ENCODE measurements at regions not wholly inside any gene's neighbourhood (a gene's known extent, or its start where the extent isn't known, plus 50 kb on each side); places are given as distances from the start of the nearest gene placed in this dataset.

DNA sequence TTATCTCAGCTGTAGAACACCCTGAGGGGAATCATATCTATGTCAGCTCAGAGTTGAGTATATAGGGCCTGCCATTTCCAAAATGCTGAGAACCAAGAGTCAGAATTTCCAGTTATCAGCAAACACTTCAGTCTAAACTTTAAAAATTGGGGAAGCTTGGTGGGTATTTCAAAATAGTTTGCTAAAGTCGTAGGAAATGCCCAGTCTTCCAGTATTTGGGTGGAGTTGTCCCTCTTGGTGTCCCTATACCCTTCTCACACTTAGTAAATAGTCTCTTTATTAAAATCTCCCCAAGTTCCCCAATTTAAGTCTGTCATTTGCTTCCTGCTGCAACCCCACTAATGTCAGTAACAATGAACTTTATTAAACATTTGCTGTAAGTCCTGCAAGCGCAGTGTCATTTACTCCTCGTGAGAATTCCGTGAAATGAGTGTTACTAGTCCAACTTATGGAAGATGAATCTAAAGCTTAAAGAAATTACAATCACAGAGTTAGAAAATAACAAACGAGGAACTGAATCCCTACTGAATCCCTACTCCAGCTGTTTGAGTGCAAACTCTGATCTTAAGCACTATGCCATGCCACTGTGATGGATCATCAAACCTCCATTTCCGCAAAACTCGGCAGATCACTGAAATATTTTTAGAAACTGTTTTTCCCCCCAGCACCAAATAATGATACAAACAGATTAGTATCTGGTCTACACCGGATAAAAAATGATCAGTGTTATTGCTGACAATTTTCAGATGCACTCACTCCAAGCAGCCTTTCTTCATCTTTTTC lies 341.7 kb upstream of the PROK2 start:
- Mint-ChIP-seq H3K36me3 (ENCODE audit: low read depth) (no peaks in the 10 kb centered on the region), H3K4me3 (no peak overlapping the region), H3K27me3 (peaks cover 3% of the 10 kb centered on the region), H3K4me1 (peaks cover 9% of the 10 kb centered on the region), H3K27ac (no peak overlapping the region), H3K9me3 (ENCODE audit: low read depth) (no peaks in the 10 kb centered on the region)
- ATAC-seq (no peak), DNase-seq (no peak)
- ChIA-PET POLR2A (no interaction called here), CTCF (interaction anchor here (0.7 kb wide), 1 partner anchor 571 kb away, joined by 3 read pairs; no protein-coding TSS in a partner anchor)
- intact Hi-C loops (cut with DNase I, micrococcal nuclease): no loop called here

DNA sequence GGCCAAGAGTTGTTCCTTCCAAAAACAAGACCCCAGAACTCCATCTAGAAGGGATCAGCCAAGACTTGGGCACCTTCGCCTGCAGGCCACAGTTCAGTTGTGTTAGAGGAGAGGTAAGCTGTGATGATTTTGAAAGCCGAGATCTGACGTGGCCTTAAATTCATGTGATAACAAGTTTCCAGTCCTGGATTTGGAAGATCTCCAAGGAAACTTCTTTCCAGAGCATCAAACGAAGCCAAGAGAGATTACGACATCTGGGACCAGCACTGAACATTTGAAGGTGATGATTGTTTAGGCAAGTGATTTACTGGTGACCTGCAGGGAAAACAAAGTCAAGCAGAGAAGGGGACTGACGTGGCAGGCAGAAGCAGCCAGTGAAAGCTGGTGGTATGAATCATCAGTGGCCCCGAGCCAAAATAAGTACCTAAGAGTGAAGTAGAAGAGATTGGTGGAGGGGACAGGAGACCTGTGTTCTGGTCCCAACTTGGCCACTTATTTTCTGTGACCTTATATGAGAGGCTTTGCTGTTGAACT lies 339.0 kb upstream of the PROK2 start:
- Mint-ChIP-seq H3K27ac (no peak overlapping the region), H3K27me3 (peaks cover 3% of the 10 kb centered on the region), H3K36me3 (ENCODE audit: low read depth) (no peaks in the 10 kb centered on the region), H3K4me1 (peaks cover 9% of the 10 kb centered on the region), H3K4me3 (no peak overlapping the region), H3K9me3 (ENCODE audit: low read depth) (no peaks in the 10 kb centered on the region)
- ATAC-seq (peak; percentile 79), DNase-seq (peak; percentile 63)
- intact Hi-C loops (cut with DNase I, micrococcal nuclease): no loop called here
- POLR2A ChIA-PET: no interaction called here
- CTCF ChIA-PET: no interaction called here

DNA sequence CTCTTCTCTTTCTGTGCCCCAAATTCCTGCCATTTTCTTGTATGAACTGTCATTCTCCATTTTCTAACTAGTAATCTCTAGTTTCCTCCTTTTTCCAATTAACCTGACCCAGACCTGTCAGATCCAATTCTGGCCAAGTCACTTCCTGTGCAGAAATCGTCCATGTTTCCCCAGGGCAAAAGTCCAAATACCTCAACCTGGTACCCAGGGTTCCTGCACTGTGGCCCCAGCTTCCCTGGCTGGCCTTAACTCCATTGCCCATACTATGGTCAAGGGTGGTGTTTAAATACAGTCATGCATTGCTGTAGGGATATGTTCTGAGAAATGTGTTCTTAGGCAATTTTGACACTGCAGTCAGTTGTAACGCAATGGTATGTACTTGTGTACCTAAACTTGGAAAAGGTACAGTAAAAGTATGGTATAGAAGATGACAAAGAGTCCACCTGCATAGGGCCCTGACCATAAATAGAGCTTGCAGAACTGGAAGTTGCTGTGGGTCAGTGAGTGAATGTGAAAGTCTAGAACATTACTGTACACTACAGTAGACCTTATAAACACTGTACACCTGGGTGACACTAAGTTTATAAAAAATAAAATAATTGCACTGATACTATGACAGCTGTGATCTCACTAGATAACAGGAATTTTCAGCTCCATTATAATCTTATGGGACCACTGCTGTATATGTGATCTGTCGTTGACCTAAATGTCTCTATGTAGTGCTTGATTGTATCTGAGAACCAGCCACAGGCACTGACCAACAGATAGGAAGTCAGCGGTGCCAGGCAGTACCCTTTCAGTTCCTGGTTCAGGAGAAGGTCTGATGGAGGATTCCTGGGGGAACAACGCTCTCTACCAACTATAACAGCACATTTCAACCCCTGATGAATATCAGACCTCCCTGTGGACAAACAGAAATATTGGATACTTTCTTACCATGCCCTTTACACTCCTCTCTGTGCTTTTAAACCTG lies 336.1 kb upstream of the PROK2 start:
- intact Hi-C loops (cut with DNase I, micrococcal nuclease): no loop called here
- no peak for ATAC-seq
- no peaks in the 10 kb centered on the region for H3K9me3 Mint-ChIP-seq (ENCODE audit: low read depth)
- no peaks in the 10 kb centered on the region for H3K27me3 Mint-ChIP-seq
- DNase-seq: no peak
- H3K27ac Mint-ChIP-seq: peak overlapping the region; percentile 7
- peaks cover 9% of the 10 kb centered on the region for H3K4me1 Mint-ChIP-seq
- no peak overlapping the region for H3K4me3 Mint-ChIP-seq
- ChIA-PET CTCF (no interaction called here), POLR2A (no interaction called here)
- no peaks in the 10 kb centered on the region for H3K36me3 Mint-ChIP-seq (ENCODE audit: low read depth)

DNA sequence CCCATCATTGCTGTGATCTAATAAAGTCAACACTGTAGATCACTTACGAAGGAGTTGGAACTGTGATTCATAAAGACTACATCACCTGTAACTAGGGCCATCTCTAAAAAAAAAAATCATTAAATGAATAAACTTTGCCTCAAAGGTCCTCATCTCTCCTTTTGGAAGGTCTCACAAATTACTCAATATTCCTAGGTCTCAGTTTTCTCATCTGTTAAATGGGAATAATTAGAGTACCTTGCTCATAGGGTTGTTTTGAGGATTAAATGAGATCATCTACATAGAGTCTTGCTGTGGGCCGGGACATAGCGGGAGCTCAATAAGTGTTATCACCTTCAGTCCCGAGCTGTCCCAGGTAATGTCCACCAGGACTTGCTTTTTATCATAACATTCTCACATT lies 335.1 kb upstream of the PROK2 start:
- ATAC-seq: no peak
- H3K36me3 Mint-ChIP-seq (ENCODE audit: low read depth): no peaks in the 10 kb centered on the region
- POLR2A ChIA-PET: no interaction called here
- intact Hi-C loops (cut with DNase I, micrococcal nuclease): no loop called here
- no peaks in the 10 kb centered on the region for H3K9me3 Mint-ChIP-seq (ENCODE audit: low read depth)
- no peaks in the 10 kb centered on the region for H3K27me3 Mint-ChIP-seq
- DNase-seq: no peak
- H3K4me3 Mint-ChIP-seq: no peak overlapping the region
- no peak overlapping the region for H3K27ac Mint-ChIP-seq
- peaks cover 9% of the 10 kb centered on the region for H3K4me1 Mint-ChIP-seq
- CTCF ChIA-PET: no interaction called here

DNA sequence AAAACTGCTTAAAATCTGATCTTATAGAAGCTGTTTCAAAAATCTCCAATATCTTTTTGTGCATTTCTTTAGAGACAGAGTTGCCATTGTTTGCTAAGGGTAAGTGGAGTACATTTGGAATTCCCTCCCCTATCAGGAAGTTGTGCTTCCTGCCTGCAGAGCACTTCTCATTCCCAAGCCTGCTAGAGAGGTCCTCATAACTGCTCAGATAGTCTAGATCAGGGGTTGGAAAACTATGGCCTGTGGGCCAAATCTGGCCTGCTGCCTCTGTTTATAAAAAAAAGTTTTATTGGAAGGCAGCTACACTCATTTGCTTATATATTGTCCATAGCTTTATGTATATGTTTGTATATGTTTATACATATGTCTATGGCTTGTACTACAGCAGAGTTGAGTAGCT lies 333.7 kb upstream of the PROK2 start:
- H3K27me3 Mint-ChIP-seq: no peaks in the 10 kb centered on the region
- no peak overlapping the region for H3K27ac Mint-ChIP-seq
- ChIA-PET CTCF (interaction anchor here (1.3 kb wide), 1 partner anchor 13 kb away, joined by 3 read pairs; no protein-coding TSS in a partner anchor), POLR2A (interaction anchor here (0.6 kb wide), 1 partner anchor 24 kb away, joined by 3 read pairs; no protein-coding TSS in a partner anchor)
- intact Hi-C loops (cut with DNase I, micrococcal nuclease): no loop called here
- no peaks in the 10 kb centered on the region for H3K36me3 Mint-ChIP-seq (ENCODE audit: low read depth)
- H3K4me1 Mint-ChIP-seq: peaks cover 2% of the 10 kb centered on the region
- no peak overlapping the region for H3K4me3 Mint-ChIP-seq
- ATAC-seq (no peak), DNase-seq (no peak)
- no peaks in the 10 kb centered on the region for H3K9me3 Mint-ChIP-seq (ENCODE audit: low read depth)

DNA sequence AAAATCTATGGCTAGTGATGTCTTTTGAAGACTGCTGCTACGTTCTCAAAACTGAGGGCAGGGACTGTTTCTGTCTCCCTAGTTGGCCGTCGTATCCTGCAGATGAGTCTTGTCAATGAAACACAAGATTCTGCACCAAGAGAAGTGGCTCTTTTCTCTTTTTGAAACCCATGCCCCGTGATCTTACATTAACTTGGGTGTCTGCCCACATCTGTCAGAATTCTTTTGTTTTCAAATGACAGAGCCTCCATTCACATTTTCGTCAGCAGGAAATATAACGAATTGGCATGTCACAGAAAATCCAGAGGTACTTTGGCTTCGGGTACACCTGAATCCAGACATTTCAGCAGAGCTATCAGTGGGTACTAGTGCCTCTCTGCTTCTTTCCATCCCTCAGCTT lies 331.3 kb upstream of the PROK2 start:
- ChIA-PET CTCF (no interaction called here), POLR2A (no interaction called here)
- no peak for DNase-seq
- Mint-ChIP-seq H3K4me3 (no peak overlapping the region), H3K9me3 (ENCODE audit: low read depth) (no peaks in the 10 kb centered on the region), H3K27me3 (no peaks in the 10 kb centered on the region), H3K36me3 (ENCODE audit: low read depth) (no peaks in the 10 kb centered on the region), H3K4me1 (no peaks in the 10 kb centered on the region), H3K27ac (no peak overlapping the region)
- no peak for ATAC-seq
- intact Hi-C loops (cut with DNase I, micrococcal nuclease): no loop called here

DNA sequence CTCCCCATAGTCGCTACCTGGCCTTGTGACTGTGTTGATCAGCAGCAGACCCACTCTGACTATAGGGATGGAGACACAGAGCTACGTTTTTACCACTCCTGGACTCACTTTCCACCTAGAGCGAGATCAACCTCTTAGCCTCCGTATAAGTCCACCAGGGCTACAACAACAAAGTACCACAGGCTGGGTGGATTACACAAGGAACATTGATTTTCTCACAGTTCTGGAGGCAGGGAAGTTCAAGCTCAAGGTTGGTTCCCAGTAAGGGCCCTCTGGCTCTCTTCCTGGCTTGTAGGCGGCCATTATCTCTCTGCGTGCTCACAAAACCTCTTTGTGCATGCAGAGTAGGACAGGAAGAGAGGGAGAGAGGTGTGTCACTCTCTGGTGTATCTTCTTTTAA lies 330.4 kb upstream of the PROK2 start:
- H3K4me3 Mint-ChIP-seq: no peak overlapping the region
- no peak for DNase-seq
- no peaks in the 10 kb centered on the region for H3K36me3 Mint-ChIP-seq (ENCODE audit: low read depth)
- H3K27ac Mint-ChIP-seq: no peak overlapping the region
- CTCF ChIA-PET: interaction anchor here (0.7 kb wide), 1 partner anchor 463 kb away, joined by 3 read pairs; no protein-coding TSS in a partner anchor
- POLR2A ChIA-PET: no interaction called here
- no peaks in the 10 kb centered on the region for H3K9me3 Mint-ChIP-seq (ENCODE audit: low read depth)
- intact Hi-C loops (cut with DNase I, micrococcal nuclease): no loop called here
- no peak for ATAC-seq
- no peaks in the 10 kb centered on the region for H3K27me3 Mint-ChIP-seq
- H3K4me1 Mint-ChIP-seq: no peaks in the 10 kb centered on the region

DNA sequence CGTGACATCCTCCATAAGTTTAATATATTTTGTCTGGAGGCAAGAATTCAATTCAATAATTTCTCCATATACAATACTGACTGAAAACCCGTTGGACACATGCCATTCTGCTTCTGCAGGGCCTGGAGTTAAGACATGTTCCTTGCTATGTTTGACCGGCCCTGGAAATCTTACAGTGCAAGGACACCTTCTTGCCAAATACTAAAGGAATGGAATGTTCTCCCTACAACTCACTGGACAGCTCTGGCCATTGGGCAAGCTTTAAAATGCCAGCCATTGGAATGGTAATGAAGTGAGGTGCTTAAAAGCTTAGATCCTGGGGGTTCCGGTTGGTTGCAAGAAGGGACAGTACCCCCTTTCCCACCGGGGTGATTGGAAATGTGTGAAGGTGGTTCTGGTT lies 329.8 kb upstream of the PROK2 start:
- Mint-ChIP-seq H3K4me1 (no peaks in the 10 kb centered on the region), H3K36me3 (ENCODE audit: low read depth) (no peaks in the 10 kb centered on the region), H3K4me3 (no peak overlapping the region), H3K27me3 (no peaks in the 10 kb centered on the region), H3K9me3 (ENCODE audit: low read depth) (no peaks in the 10 kb centered on the region), H3K27ac (no peak overlapping the region)
- intact Hi-C loops (cut with DNase I, micrococcal nuclease): no loop called here
- POLR2A ChIA-PET: no interaction called here
- DNase-seq (no peak), ATAC-seq (no peak)
- CTCF ChIA-PET: no interaction called here

DNA sequence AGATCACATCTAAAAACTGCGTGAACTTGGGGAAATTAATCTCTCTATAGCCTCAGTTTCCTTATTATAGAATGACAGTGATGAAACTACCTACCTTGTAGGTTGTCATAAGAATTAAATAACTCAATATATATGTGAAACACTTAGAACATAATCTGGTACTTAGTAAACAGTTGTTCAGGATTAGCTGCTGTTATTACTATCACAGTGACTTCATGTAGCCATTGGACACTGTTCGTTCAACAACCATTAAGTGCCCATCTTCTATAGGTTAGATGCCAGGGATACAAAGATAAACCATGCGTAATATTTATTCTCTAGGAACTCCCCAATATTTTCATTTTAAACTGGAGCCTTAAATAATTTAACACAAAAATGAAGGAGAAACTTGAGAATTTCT lies 329.0 kb upstream of the PROK2 start:
- ATAC-seq: no peak

DNA sequence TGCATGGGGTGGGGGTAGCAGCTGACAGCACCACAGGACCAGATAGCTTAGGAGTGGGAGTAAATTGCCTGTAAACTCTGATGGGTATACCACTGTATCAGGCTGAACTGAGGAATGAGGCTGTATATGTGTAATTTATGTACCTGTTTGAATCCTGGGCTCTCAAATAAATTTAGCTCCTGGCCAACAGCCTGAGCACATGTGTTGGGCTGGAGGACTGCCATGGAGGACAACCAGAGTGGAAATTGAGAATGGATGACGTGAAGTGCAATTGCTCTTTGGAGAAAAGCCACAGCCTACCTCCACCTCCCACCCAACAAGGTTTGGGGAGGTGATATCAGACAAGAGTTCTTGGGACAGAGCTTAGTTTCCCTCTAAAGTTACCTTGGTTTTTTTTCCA lies 328.6 kb upstream of the PROK2 start:
- Mint-ChIP-seq H3K27me3 (peaks cover 2% of the 10 kb centered on the region), H3K4me1 (no peaks in the 10 kb centered on the region), H3K36me3 (ENCODE audit: low read depth) (no peaks in the 10 kb centered on the region), H3K4me3 (no peak overlapping the region), H3K27ac (no peak overlapping the region), H3K9me3 (ENCODE audit: low read depth) (no peaks in the 10 kb centered on the region)
- POLR2A ChIA-PET: no interaction called here
- CTCF ChIA-PET: interaction anchor here (0.5 to 0.7 kb wide), 2 partner anchors 12 to 147 kb away, joined by 3 read pairs; no protein-coding TSS in a partner anchor
- intact Hi-C loops (cut with DNase I, micrococcal nuclease): no loop called here
- ATAC-seq (no peak), DNase-seq (no peak)

More for the DNA sequence above, 329.0 kb upstream of the PROK2 start:
- DNase-seq: no peak
- no peaks in the 10 kb centered on the region for H3K36me3 Mint-ChIP-seq (ENCODE audit: low read depth)
- CTCF ChIA-PET: interaction anchor here (0.7 kb wide), 1 partner anchor 13 kb away, joined by 3 read pairs; no protein-coding TSS in a partner anchor
- peaks cover 2% of the 10 kb centered on the region for H3K27me3 Mint-ChIP-seq
- POLR2A ChIA-PET: no interaction called here
- H3K27ac Mint-ChIP-seq: no peak overlapping the region
- no peak overlapping the region for H3K4me3 Mint-ChIP-seq
- no peaks in the 10 kb centered on the region for H3K9me3 Mint-ChIP-seq (ENCODE audit: low read depth)
- intact Hi-C loops (cut with DNase I, micrococcal nuclease): no loop called here
- H3K4me1 Mint-ChIP-seq: no peaks in the 10 kb centered on the region

DNA sequence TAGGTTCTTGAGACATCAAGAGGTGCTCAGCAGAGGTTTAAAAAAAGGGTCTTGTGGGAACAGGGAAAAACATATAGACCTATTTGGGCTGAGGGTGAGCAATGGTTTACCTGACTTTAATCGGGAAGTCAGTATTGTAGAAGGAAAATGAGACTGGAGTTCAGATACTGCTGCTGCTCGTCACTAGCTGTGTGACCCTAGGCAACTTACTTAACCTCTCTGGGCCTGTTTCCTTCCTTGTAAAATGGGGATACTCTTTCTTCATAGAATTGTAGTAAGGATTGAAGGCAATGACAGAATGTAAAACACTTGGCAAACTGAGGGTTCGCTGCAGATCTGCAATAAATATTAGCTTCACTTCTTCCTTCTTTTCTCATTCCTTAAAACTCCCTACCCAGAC lies 327.5 kb upstream of the PROK2 start:
- ChIA-PET CTCF (no interaction called here), POLR2A (no interaction called here)
- H3K27ac Mint-ChIP-seq: no peak overlapping the region
- H3K27me3 Mint-ChIP-seq: peaks cover 2% of the 10 kb centered on the region
- intact Hi-C loops (cut with DNase I, micrococcal nuclease): no loop called here
- H3K4me1 Mint-ChIP-seq: no peaks in the 10 kb centered on the region
- DNase-seq: no peak
- no peaks in the 10 kb centered on the region for H3K36me3 Mint-ChIP-seq (ENCODE audit: low read depth)
- no peak for ATAC-seq
- no peak overlapping the region for H3K4me3 Mint-ChIP-seq
- H3K9me3 Mint-ChIP-seq (ENCODE audit: low read depth): no peaks in the 10 kb centered on the region
